Testis (tissue), 2 donors: ENCODE measurements at regions not wholly inside any gene's neighbourhood (a gene's known extent, or its start where the extent isn't known, plus 50 kb on each side); places are given as distances from the start of the nearest gene placed in this dataset.
"Not testable (repeated sequence)": the region's sequence is repeated elsewhere in the genome, so short reads cannot be mapped to it uniquely, and the experiment has no call there.

Experiments
- DNase-seq: peaks from one replicate; pipeline ENCODE4 v3.0.0-alpha.2; 2019
- H3K27ac ChIP-seq, 2 donors: fragments of 200-600 bp; sonication (generic); one replicate each; pipeline ENCODE4 v1.5.1; 2019
- H3K27me3 ChIP-seq: fragments of 200-600 bp; sonication (generic); one replicate; pipeline ENCODE4 v1.5.1; 2019
- H3K36me3 ChIP-seq: fragments of 200-600 bp; sonication (generic); one replicate; pipeline ENCODE4 v1.5.1; 2017; ENCODE audit warnings: low read depth; ENCODE audit errors: missing control alignments
- H3K4me1 ChIP-seq: fragments of 200-600 bp; sonication (generic); one replicate; pipeline ENCODE4 v1.5.1; 2019
- H3K4me3 ChIP-seq, 2 donors: fragments of 200-600 bp; sonication (generic); one replicate each; pipeline ENCODE4 v1.5.1; 2017 to 2019
- H3K9me3 ChIP-seq: fragments of 200-600 bp; sonication (generic); one replicate; pipeline ENCODE4 v1.5.1; 2017
- POLR2A ChIP-seq: fragments of 450-650 bp; IDR thresholded peaks from one replicate; pipeline ENCODE4 v1.6.1; 2017; ENCODE audit warnings: antibody characterized with exemption, mild to moderate bottlenecking, moderate library complexity
- WGBS, 2 donors: methylation state at CpG; one replicate each; pipeline ENCODE4 v1.1.5; 2018; 5-methylcytosine and 5-hydroxymethylcytosine counted together
- intact Hi-C: fragments of 100-400 bp; cut with DNase I; formaldehyde crosslinking; loops from one replicate; pipeline ENCODE4 v1.15.1; 2023; ENCODE audit warnings: low total_unique reads
- TF ChIP-seq, protein P1 (sequence below), 3 experiments: fragments of 450-650 bp in 2 of 3; fragments of 200-600 bp in 1 of 3; sonication (generic) in 1 of 3; IDR thresholded peaks; one replicate each; pipeline ENCODE4 v1.5.1; 2016 to 2019; ENCODE audit warnings: antibody characterized with exemption in 3 of 3, mild to moderate bottlenecking in 2 of 3, moderate library complexity in 1 of 3

- Histone ChIP-seq H3K4me3 (no peak overlapping the region), H3K27me3 (no peaks in the 10 kb centered on the region), H3K27ac (no peak overlapping the region), H3K4me1 (no peaks in the 10 kb centered on the region), H3K36me3 (no peaks in the 10 kb centered on the region), H3K9me3 (no peaks in the 10 kb centered on the region)
- TF ChIP-seq, protein P1, sequence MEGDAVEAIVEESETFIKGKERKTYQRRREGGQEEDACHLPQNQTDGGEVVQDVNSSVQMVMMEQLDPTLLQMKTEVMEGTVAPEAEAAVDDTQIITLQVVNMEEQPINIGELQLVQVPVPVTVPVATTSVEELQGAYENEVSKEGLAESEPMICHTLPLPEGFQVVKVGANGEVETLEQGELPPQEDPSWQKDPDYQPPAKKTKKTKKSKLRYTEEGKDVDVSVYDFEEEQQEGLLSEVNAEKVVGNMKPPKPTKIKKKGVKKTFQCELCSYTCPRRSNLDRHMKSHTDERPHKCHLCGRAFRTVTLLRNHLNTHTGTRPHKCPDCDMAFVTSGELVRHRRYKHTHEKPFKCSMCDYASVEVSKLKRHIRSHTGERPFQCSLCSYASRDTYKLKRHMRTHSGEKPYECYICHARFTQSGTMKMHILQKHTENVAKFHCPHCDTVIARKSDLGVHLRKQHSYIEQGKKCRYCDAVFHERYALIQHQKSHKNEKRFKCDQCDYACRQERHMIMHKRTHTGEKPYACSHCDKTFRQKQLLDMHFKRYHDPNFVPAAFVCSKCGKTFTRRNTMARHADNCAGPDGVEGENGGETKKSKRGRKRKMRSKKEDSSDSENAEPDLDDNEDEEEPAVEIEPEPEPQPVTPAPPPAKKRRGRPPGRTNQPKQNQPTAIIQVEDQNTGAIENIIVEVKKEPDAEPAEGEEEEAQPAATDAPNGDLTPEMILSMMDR (IDR thresholded peaks at IDR 0.05) = no peak
- TF ChIP-seq POLR2A = no peak
- intact Hi-C loops = no loop called here
- whole genome bisulfite sequencing, 2 donors = 67 to 81% methylated on average over 2 of the region's 2 CpGs
- DNase-seq = no peak
Observed at GRCh38 chr1:198846556-198846955, 207.7 kb downstream of the PTPRC start.

GRCh38 chr1:198848206-198848605 lies 209.4 kb downstream of the PTPRC start:
- no peak for TF ChIP-seq POLR2A
- TF ChIP-seq, protein P1 (IDR thresholded peaks at IDR 0.05) = no peak
- Histone ChIP-seq H3K27ac (no peak overlapping the region), H3K4me1 (no peaks in the 10 kb centered on the region), H3K27me3 (no peaks in the 10 kb centered on the region), H3K36me3 (no peaks in the 10 kb centered on the region), H3K4me3 (no peak overlapping the region), H3K9me3 (no peaks in the 10 kb centered on the region)
- intact Hi-C loops = no loop called here
- no peak for DNase-seq
- WGBS, 2 donors = 86 to 92% methylated on average over 1 of the region's 1 CpG

DNA sequence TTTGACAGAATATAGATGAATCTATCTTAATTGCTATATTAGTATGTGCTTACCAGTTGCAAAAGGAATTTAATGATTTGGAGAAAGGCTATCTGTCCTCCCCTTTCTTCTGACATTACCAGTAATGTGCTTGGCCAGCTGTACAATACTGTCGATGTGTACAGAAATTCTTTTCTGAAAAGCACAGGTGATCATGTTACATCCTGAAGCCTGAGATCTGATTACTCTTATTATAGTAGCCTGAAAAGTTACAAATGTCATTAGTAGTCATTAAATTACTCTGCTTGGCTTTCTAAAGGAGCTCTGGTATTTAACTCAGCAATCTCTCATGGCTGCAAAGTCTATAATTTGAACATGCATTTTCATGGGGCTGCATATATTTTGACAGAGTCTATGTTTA lies 209.8 kb downstream of the PTPRC start:
- no peaks in the 10 kb centered on the region for H3K4me1 ChIP-seq
- H3K4me3 ChIP-seq = no peak overlapping the region
- no peaks in the 10 kb centered on the region for H3K36me3 ChIP-seq
- intact Hi-C loops = no loop called here
- TF ChIP-seq POLR2A = no peak
- TF ChIP-seq, protein P1 (IDR thresholded peaks at IDR 0.05) = no peak
- H3K27ac ChIP-seq = no peak overlapping the region
- H3K27me3 ChIP-seq = no peaks in the 10 kb centered on the region
- 48 to 61% methylated on average over 1 of the region's 1 CpG for WGBS, 2 donors
- no peak for DNase-seq
- H3K9me3 ChIP-seq = no peaks in the 10 kb centered on the region

DNA sequence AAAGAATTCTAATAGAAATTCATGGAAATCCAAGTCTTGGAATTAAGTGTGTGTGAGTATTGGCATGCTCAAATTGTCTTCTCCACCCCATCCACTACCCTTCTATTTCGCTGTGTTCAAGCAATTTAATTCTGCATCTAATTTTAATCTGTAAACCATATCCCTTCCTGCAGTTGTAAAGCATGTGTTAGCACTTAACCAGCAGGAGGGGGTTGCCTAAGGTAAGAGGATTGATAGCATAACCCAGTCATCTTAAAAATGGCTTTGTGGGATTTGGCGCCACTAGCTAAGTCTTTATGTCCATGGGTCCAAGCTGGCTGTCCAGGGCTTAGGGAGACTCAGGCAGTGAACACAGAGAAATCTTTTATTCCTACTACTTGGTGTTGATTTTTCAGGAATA lies 210.3 kb downstream of the PTPRC start:
- DNase-seq = no peak
- no peak overlapping the region for H3K27ac ChIP-seq
- H3K4me3 ChIP-seq = no peak overlapping the region
- H3K36me3 ChIP-seq = no peaks in the 10 kb centered on the region
- H3K4me1 ChIP-seq = no peaks in the 10 kb centered on the region
- intact Hi-C loops = no loop called here
- no peaks in the 10 kb centered on the region for H3K27me3 ChIP-seq
- H3K9me3 ChIP-seq = no peaks in the 10 kb centered on the region
- TF ChIP-seq, protein P1 (IDR thresholded peaks at IDR 0.05) = no peak
- TF ChIP-seq POLR2A = no peak
- 92 to 94% methylated on average over 2 of the region's 2 CpGs for WGBS, 2 donors

- no peak overlapping the region for H3K27ac ChIP-seq
- no peaks in the 10 kb centered on the region for H3K36me3 ChIP-seq
- no peaks in the 10 kb centered on the region for H3K9me3 ChIP-seq
- no peaks in the 10 kb centered on the region for H3K4me1 ChIP-seq
- H3K4me3 ChIP-seq = no peak overlapping the region
- no peak for DNase-seq
- 93 to 94% methylated on average over 1 of the region's 1 CpG for WGBS, 2 donors
- no peaks in the 10 kb centered on the region for H3K27me3 ChIP-seq
- intact Hi-C loops = no loop called here
- TF ChIP-seq, protein P1 (IDR thresholded peaks at IDR 0.05) = no peak
- no peak for TF ChIP-seq POLR2A
Observed at GRCh38 chr1:198850196-198850595, 211.4 kb downstream of the PTPRC start.

DNA sequence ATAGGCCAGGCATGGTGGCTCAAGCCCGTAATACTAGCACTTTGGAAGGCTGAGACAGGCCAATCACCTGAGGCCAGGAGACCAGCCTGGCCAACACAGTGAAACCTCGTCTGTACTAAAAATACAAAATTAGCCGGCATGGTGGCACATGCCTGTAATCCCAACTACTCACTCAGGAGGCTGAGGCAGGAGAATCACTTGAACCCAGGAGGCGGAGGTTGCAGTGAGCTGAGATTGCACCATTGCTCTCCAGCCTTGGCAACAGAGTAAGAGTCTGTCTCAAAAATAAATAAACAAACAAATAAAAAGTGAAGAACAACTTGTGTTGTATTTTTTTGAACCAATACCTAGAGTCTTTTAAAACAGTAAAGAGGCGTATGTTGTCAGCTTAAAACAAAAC lies 212.1 kb downstream of the PTPRC start:
- H3K27ac ChIP-seq, H3K4me1 ChIP-seq, H3K27me3 ChIP-seq, DNase-seq, intact Hi-C loops, H3K4me3 ChIP-seq, H3K36me3 ChIP-seq, H3K9me3 ChIP-seq: not testable (repeated sequence)
- 90 to 91% methylated on average over 5 of the region's 5 CpGs for WGBS, 2 donors
